GM12878 (cell line): ENCODE measurements at regions not wholly inside any gene's neighbourhood (a gene's known extent, or its start where the extent isn't known, plus 50 kb on each side); places are given as distances from the start of the nearest gene placed in this dataset.

ENCODE experiments used
- ATAC-seq: fragments of 200-7000 bp; cut with Tn5 transposase; 3 replicates; pipeline ENCODE4 v1.9.1; 2020; ENCODE audit warnings: mild to moderate bottlenecking, moderate library complexity
- BruUV-seq: library from RNA; stranded (reverse); fragments of 400-500 nt; replicated peaks from 2 replicates; lab custom pipeline; 2021; lab: Mats Ljungman, UMichigan
- CTCF ChIA-PET: fragments of 300-600 bp; sonication (Branson Sonifier 250); formaldehyde crosslinking; extraction: SDS; loops from one replicate; lab custom pipeline; 2021; ENCODE audit warnings: inconsistent platforms; lab: Yijun Ruan, JAX
- POLR2A ChIA-PET: fragments of 350-600 bp; formaldehyde crosslinking; extraction: SDS; loops from one replicate; lab custom pipeline; 2021; ENCODE audit warnings: inconsistent platforms; lab: Charles Lee
- RAD21 ChIA-PET: fragments of 300-600 bp; sonication (Branson Sonifier 250); formaldehyde crosslinking; loops from one replicate; lab custom pipeline; 2023; ENCODE audit warnings: antibody characterized with exemption; ENCODE audit not compliant: unreplicated experiment; lab: Charles Lee
- SMC1A ChIA-PET: fragments of 300-600 bp; sonication (Branson Sonifier 250); formaldehyde crosslinking; loops from one replicate; lab custom pipeline; 2023; ENCODE audit not compliant: unreplicated experiment, uncharacterized antibody; lab: Charles Lee
- DNase-seq: peaks from one replicate; pipeline ENCODE4 v3.0.0-alpha.2; 2011; ENCODE audit warnings: low read depth, low spot score
- FAIRE-seq: peaks from 3 replicates; lab custom pipeline; 2011; peaks lifted over from hg19 to GRCh38; lab: Jason Lieb, UNC
- H2AFZ ChIP-seq: 2 replicates; pipeline ENCODE4 v1.6.0; 2011; ENCODE audit warnings: low read depth, low read length, control low read depth; ENCODE audit not compliant: control insufficient read depth
- H3K27ac ChIP-seq: 2 replicates; pipeline ENCODE4 v1.5.1; 2011; ENCODE audit warnings: control low read depth; ENCODE audit not compliant: control insufficient read depth, insufficient read depth
- H3K27me3 ChIP-seq, 2 experiments: replicated peaks in 1 of 2; 2 replicates each; pipeline versions ENCODE4 v1.6.0 to v1.6.1; 2011; ENCODE audit warnings: low read length in 1 of 2; ENCODE audit not compliant: control insufficient read depth in 2 of 2, insufficient read depth in 2 of 2
- H3K36me3 ChIP-seq, 2 experiments: 2 replicates each; pipeline ENCODE4 v1.5.1; 2011; ENCODE audit warnings: low read length in 1 of 2; ENCODE audit not compliant: control insufficient read depth in 2 of 2, insufficient read depth in 2 of 2
- H3K4me1 ChIP-seq: 2 replicates; pipeline ENCODE4 v1.6.1; 2011; ENCODE audit warnings: mild to moderate bottlenecking, low read length, moderate library complexity, mixed read lengths; ENCODE audit not compliant: control insufficient read depth, insufficient read depth
- H3K4me2 ChIP-seq: 2 replicates; pipeline ENCODE4 v1.6.0; 2011; ENCODE audit warnings: control low read depth; ENCODE audit not compliant: control insufficient read depth, insufficient read depth
- H3K4me3 ChIP-seq: fragments of 200-600 bp; sonication (generic); 2 replicates; pipeline ENCODE4 v1.5.1; 2016
- H3K79me2 ChIP-seq: 2 replicates; pipeline ENCODE4 v1.6.0; 2011; ENCODE audit warnings: low read length; ENCODE audit not compliant: control insufficient read depth, insufficient read depth
- H3K9ac ChIP-seq: 2 replicates; pipeline ENCODE4 v1.8.0; 2011; ENCODE audit warnings: low read length, control low read depth, mixed read lengths; ENCODE audit not compliant: control insufficient read depth, insufficient read depth
- H3K9me3 ChIP-seq: replicated peaks from 3 replicates; pipeline ENCODE4 v1.5.1; 2011; ENCODE audit warnings: mild to moderate bottlenecking, low read length; ENCODE audit not compliant: control insufficient read depth, insufficient read depth
- H4K20me1 ChIP-seq: 2 replicates; pipeline ENCODE4 v1.6.0; 2011; ENCODE audit not compliant: control insufficient read depth, insufficient read depth
- BACH1 ChIP-seq: fragments of 450-650 bp; IDR thresholded peaks from 2 replicates; pipeline ENCODE4 v1.6.1; 2017; ENCODE audit warnings: mild to moderate bottlenecking, borderline replicate concordance
- CBFB ChIP-seq: IDR thresholded peaks from 2 replicates; pipeline ENCODE4 v1.6.1; 2016; ENCODE audit warnings: antibody characterized with exemption, low read depth
- EGR1 ChIP-seq, 2 experiments: IDR thresholded peaks; 1 replicate in 1 of 2; 2 replicates in 1 of 2; pipeline ENCODE4 v1.6.1; 2011 to 2012; ENCODE audit warnings: low read depth in 2 of 2, low read length in 2 of 2, borderline replicate concordance in 1 of 2, mild to moderate bottlenecking in 1 of 2, moderate library complexity in 1 of 2
- SIX5 ChIP-seq: IDR thresholded peaks from 2 replicates; pipeline ENCODE4 v1.6.1; 2011; ENCODE audit warnings: mild to moderate bottlenecking, low read depth, low read length, moderate library complexity; ENCODE audit not compliant: severe bottlenecking
- SUZ12 ChIP-seq: fragments of 200-600 bp; sonication (generic); IDR thresholded peaks from one replicate; pipeline ENCODE4 v1.6.1; 2018; ENCODE audit warnings: antibody characterized with exemption, mild to moderate bottlenecking; ENCODE audit not compliant: unreplicated experiment
- TARDBP ChIP-seq: IDR thresholded peaks from 2 replicates; pipeline ENCODE4 v1.6.1; 2016; ENCODE audit warnings: borderline replicate concordance
- WGBS: methylation state at CpG from one replicate; pipeline ENCODE4 v1.1.6; 2016; ENCODE audit warnings: low lambda C conversion rate; ENCODE audit not compliant: insufficient replicate concordance, insufficient coverage; ENCODE audit errors: missing lambda C conversion rate; 5-methylcytosine and 5-hydroxymethylcytosine counted together
- in situ Hi-C: fragments of 300-500 bp; cut with MboI; formaldehyde crosslinking; loops from 9 replicates; pipeline ENCODE4 v1.14.3; 2018; ENCODE audit warnings: mixed read lengths
- intact Hi-C: fragments of 100-400 bp; cut with micrococcal nuclease; formaldehyde crosslinking; loops from one replicate; pipeline ENCODE4 v1.14.2; 2022; ENCODE audit not compliant: unreplicated experiment
- TF ChIP-seq, protein P1 (sequence below): IDR thresholded peaks from 2 replicates; pipeline ENCODE4 v1.6.1; 2012; ENCODE audit warnings: improper control_type of control experiment, low read depth, low read length; ENCODE audit not compliant: insufficient replicate concordance

DNA sequence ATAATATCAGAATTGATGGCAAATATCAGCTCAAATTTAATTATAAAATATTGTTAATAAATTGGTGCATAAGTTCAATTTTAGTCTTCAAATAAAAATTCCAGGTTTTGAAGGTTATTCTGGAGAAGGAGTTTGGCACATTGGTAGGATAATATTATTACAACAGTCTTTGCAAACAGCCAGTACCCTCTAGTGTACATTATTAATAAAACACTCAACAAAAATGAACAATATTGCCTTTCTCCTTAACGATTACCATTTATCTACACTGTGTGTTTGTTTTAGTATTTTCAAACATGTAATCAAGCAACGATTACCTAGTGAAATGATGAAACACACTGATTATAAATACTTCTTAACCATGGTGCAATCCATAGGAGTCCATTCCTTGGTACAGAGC lies 334.0 kb upstream of the FSIP2 start:
- H2AFZ ChIP-seq = no peak overlapping the region
- no peak for ATAC-seq
- in situ Hi-C loops (no loop called here), intact Hi-C loops (no loop called here)
- CTCF ChIA-PET = interaction anchor here (0.5 kb wide), 1 partner anchor 213 kb away, joined by 3 read pairs; no protein-coding TSS in a partner anchor
- H3K4me1 ChIP-seq = no peaks in the 10 kb centered on the region
- TF ChIP-seq CBFB = no peak
- TF ChIP-seq SIX5 = no peak
- TF ChIP-seq TARDBP = no peak
- no peak for TF ChIP-seq SUZ12
- no peak for TF ChIP-seq BACH1
- TF ChIP-seq EGR1 (IDR thresholded peaks at IDR 0.05; ENCODE audit: borderline replicate concordance in 1 of 2, low read depth in 2 of 2, low read length in 2 of 2) = no peak
- TF ChIP-seq, protein P1, sequence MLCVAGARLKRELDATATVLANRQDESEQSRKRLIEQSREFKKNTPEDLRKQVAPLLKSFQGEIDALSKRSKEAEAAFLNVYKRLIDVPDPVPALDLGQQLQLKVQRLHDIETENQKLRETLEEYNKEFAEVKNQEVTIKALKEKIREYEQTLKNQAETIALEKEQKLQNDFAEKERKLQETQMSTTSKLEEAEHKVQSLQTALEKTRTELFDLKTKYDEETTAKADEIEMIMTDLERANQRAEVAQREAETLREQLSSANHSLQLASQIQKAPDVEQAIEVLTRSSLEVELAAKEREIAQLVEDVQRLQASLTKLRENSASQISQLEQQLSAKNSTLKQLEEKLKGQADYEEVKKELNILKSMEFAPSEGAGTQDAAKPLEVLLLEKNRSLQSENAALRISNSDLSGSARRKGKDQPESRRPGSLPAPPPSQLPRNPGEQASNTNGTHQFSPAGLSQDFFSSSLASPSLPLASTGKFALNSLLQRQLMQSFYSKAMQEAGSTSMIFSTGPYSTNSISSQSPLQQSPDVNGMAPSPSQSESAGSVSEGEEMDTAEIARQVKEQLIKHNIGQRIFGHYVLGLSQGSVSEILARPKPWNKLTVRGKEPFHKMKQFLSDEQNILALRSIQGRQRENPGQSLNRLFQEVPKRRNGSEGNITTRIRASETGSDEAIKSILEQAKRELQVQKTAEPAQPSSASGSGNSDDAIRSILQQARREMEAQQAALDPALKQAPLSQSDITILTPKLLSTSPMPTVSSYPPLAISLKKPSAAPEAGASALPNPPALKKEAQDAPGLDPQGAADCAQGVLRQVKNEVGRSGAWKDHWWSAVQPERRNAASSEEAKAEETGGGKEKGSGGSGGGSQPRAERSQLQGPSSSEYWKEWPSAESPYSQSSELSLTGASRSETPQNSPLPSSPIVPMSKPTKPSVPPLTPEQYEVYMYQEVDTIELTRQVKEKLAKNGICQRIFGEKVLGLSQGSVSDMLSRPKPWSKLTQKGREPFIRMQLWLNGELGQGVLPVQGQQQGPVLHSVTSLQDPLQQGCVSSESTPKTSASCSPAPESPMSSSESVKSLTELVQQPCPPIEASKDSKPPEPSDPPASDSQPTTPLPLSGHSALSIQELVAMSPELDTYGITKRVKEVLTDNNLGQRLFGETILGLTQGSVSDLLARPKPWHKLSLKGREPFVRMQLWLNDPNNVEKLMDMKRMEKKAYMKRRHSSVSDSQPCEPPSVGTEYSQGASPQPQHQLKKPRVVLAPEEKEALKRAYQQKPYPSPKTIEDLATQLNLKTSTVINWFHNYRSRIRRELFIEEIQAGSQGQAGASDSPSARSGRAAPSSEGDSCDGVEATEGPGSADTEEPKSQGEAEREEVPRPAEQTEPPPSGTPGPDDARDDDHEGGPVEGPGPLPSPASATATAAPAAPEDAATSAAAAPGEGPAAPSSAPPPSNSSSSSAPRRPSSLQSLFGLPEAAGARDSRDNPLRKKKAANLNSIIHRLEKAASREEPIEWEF = no peak
- no peaks in the 10 kb centered on the region for H3K79me2 ChIP-seq
- SMC1A ChIA-PET = interaction anchor here (0.8 to 1.2 kb wide), 2 partner anchors 17 to 113 kb away, joined by 3 to 4 read pairs; no protein-coding TSS in a partner anchor
- no TSS peak for BruUV-seq
- no peak for DNase-seq
- no peak overlapping the region for H3K27ac ChIP-seq
- no peaks in the 10 kb centered on the region for H3K36me3 ChIP-seq
- H3K9ac ChIP-seq = no peak overlapping the region
- no peak overlapping the region for H3K4me2 ChIP-seq
- no peaks in the 10 kb centered on the region for H3K27me3 ChIP-seq
- no peak overlapping the region for H3K4me3 ChIP-seq
- FAIRE-seq = no peak
- H3K9me3 ChIP-seq = no peaks in the 10 kb centered on the region
- no peaks in the 10 kb centered on the region for H4K20me1 ChIP-seq
- WGBS = 2% methylated on average over 2 of the region's 2 CpGs
- POLR2A ChIA-PET = no interaction called here
- RAD21 ChIA-PET = no interaction called here
